ENCODE measurements at regions not wholly inside any gene's neighbourhood (a gene's known extent, or its start where the extent isn't known, plus 50 kb on each side); places are given as distances from the start of the nearest gene placed in this dataset.

GRCh38 chr9:23577611-23578010, 248.4 kb downstream of the ELAVL2 start:
- Mint-ChIP-seq H3K9me3 (peaks cover 0 to 17% (median 4%) of the 10 kb centered on the region in 7 donors), H3K27ac (no peak overlapping the region)
- ATAC-seq (ENCODE audit: low read depth in 2 of 2): no peak

GRCh38 chr9:23581931-23582330, 244.1 kb downstream of the ELAVL2 start:
- Mint-ChIP-seq H3K4me1 (peaks cover 0 to 4% (median 0%) of the 10 kb centered on the region in 3 donors), H3K27ac (no peak overlapping the region), H3K36me3 (no peaks in the 10 kb centered on the region), H3K27me3 (no peaks in the 10 kb centered on the region), H3K4me3 (no peak overlapping the region), H3K9me3 (peaks cover 0 to 19% (median 1%) of the 10 kb centered on the region in 7 donors)
- DNase-seq (no peak), ATAC-seq (ENCODE audit: low read depth in 2 of 2) (no peak)

More at GRCh38 chr9:23577611-23578010, 248.4 kb downstream of the ELAVL2 start:
- DNase-seq: no peak
- Mint-ChIP-seq H3K4me3 (no peak overlapping the region), H3K27me3 (no peaks in the 10 kb centered on the region), H3K4me1 (no peaks in the 10 kb centered on the region), H3K36me3 (no peaks in the 10 kb centered on the region)

- DNase-seq (no peak), ATAC-seq (ENCODE audit: low read depth in 2 of 2) (no peak)
- H3K9me3 Mint-ChIP-seq: peaks cover 0 to 19% (median 1%) of the 10 kb centered on the region in 7 donors
- H3K4me1 Mint-ChIP-seq: peaks cover 0 to 5% (median 0%) of the 10 kb centered on the region in 3 donors
- H3K36me3 Mint-ChIP-seq: no peaks in the 10 kb centered on the region
- no peaks in the 10 kb centered on the region for H3K27me3 Mint-ChIP-seq
- H3K27ac Mint-ChIP-seq: no peak overlapping the region
- no peak overlapping the region for H3K4me3 Mint-ChIP-seq
Observed at GRCh38 chr9:23582836-23583235, 243.2 kb downstream of the ELAVL2 start.

- DNase-seq (no peak), ATAC-seq (ENCODE audit: low read depth in 2 of 2) (peak in 1 of 2 donors; percentile 64)
- Mint-ChIP-seq H3K4me1 (peaks cover 0 to 5% (median 4%) of the 10 kb centered on the region in 3 donors), H3K36me3 (no peaks in the 10 kb centered on the region), H3K4me3 (no peak overlapping the region), H3K27ac (no peak overlapping the region), H3K27me3 (no peaks in the 10 kb centered on the region), H3K9me3 (peaks cover 0 to 14% (median 2%) of the 10 kb centered on the region in 7 donors)
Observed at GRCh38 chr9:23586906-23587305, 239.1 kb downstream of the ELAVL2 start.

DNA sequence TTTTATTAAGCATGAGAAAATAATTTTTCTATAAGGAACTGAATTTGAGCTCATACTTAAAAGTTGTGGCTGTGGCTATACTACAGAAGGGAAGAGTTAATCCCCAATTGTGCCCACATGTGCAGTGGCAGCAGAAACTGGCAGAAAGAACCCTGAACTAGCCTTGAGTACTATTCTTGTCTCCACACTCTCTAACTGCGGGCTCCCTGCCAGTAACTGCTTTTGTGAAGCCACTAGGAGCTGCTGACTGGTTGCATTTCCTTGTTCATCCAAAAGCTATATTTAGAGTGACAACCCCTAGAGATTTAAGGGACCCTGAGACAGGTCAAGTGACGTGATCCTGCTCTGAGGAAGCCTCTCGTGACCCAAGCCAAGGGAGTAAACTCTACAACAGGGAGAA, 238.6 kb downstream of the ELAVL2 start:
- Mint-ChIP-seq H3K36me3 (no peaks in the 10 kb centered on the region), H3K27me3 (no peaks in the 10 kb centered on the region), H3K27ac (no peak overlapping the region), H3K4me1 (peaks cover 0 to 5% (median 4%) of the 10 kb centered on the region in 3 donors), H3K4me3 (no peak overlapping the region), H3K9me3 (peaks cover 0 to 10% (median 2%) of the 10 kb centered on the region in 7 donors)
- no peak for DNase-seq
- ATAC-seq (ENCODE audit: low read depth in 2 of 2): no peak

GRCh38 chr9:23587903-23588302, 238.1 kb downstream of the ELAVL2 start:
- no peaks in the 10 kb centered on the region for H3K27me3 Mint-ChIP-seq
- H3K36me3 Mint-ChIP-seq: no peaks in the 10 kb centered on the region
- DNase-seq: no peak
- no peak overlapping the region for H3K4me3 Mint-ChIP-seq
- peaks cover 0 to 5% (median 4%) of the 10 kb centered on the region in 3 donors for H3K4me1 Mint-ChIP-seq
- no peak for ATAC-seq (ENCODE audit: low read depth in 2 of 2)
- no peak overlapping the region for H3K27ac Mint-ChIP-seq
- H3K9me3 Mint-ChIP-seq: peaks cover 0 to 8% (median 2%) of the 10 kb centered on the region in 7 donors

DNA sequence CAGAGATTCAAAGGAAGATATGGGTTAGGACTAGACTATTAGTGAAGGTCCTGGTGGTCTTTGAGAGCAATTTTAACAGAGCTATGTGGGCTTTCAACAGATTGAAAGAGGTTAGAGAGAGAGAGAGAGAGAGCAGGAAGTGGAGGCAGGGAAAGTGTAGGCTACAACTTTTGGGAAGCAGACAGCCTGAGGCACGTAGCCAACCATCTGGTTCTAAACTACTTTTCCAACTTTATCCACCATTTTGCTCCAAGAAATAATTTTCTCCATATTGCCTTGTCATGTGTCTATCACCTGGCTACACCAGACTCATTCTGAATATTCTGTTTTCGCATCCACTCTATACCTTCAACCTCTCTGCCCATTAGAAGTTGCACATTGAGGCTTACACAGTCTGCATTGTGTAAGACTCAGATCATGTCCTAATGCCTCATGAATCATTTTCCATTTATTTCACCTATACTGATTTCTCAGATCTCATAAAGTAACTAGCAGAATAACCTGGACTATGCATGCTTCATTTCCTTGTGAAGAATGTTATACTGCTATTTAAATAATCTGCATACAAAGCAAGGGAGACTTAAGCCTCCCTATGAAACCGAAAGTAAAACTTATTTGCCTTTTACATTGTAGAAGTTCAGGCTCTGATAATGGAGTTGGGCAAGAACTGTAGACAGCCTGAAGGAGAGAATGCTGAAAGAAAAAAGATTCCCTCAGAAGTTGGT, 235.6 kb downstream of the ELAVL2 start:
- ATAC-seq (ENCODE audit: low read depth in 2 of 2) (no peak), DNase-seq (no peak)
- Mint-ChIP-seq H3K27ac (no peak overlapping the region), H3K36me3 (no peaks in the 10 kb centered on the region), H3K27me3 (no peaks in the 10 kb centered on the region), H3K4me1 (peaks cover 0 to 5% (median 4%) of the 10 kb centered on the region in 3 donors), H3K4me3 (no peak overlapping the region), H3K9me3 (peaks cover 0 to 7% (median 2%) of the 10 kb centered on the region in 7 donors)

DNA sequence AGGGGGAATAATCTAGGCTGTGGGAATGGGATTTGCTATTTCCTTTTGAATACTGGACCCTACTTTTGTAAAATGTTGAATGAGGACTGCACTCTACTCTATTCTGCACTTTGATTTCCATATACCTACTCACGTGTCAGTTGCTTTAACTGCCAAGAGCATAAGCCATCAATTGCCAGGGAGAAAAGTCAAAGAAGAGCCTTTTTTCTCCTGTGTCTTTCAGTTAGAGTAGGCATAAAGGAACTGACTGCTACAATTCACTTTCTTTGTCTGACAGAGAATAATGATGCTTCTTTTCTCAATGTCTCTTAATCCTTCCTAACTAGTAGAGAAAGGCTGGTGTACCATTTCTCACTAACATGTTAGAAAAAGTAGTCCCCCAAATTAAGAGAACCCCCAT, 231.6 kb downstream of the ELAVL2 start:
- Mint-ChIP-seq H3K27ac (no peak overlapping the region), H3K27me3 (no peaks in the 10 kb centered on the region), H3K36me3 (no peaks in the 10 kb centered on the region), H3K4me3 (no peak overlapping the region), H3K9me3 (peaks cover 0 to 7% (median 0%) of the 10 kb centered on the region in 7 donors), H3K4me1 (peaks cover 0 to 4% (median 0%) of the 10 kb centered on the region in 3 donors)
- ATAC-seq (ENCODE audit: low read depth in 2 of 2) (no peak), DNase-seq (no peak)

DNA sequence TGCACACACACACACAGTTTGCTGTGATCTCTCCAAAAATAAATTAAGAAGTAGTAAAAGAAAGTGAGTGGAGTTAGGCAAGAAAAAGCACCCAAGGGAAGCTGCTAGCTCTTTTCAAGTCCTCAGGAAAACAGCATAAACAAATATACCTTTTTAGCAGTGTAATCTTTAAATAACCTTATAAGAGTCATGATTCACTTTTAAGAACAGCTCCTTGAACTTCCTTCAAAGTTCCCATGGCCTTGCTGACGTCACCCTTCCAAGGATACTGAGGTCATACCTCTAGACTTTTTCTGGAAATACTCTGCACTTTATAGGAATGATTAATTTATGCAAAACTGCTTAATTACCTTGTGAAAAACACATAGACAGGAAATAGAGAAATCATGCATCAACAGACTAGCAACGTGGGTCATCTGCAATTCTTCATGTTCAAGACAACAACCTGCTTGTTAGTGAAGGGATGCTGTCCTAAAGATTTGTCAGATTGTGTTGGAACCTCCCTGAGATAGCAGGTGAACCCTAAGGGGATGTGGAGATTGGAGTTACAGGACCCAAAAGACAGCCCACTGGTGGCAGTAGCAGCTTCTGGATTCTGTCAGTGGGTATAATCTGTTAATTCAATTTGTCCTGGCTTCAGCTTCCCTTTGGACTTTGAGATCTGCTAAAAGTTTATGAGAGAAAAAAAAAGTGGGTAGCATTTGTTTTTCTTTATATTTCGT, 229.0 kb downstream of the ELAVL2 start:
- H3K4me1 Mint-ChIP-seq: no peaks in the 10 kb centered on the region
- no peak overlapping the region for H3K4me3 Mint-ChIP-seq
- ATAC-seq (ENCODE audit: low read depth in 2 of 2) (no peak), DNase-seq (no peak)
- no peaks in the 10 kb centered on the region for H3K27me3 Mint-ChIP-seq
- no peak overlapping the region for H3K27ac Mint-ChIP-seq
- H3K9me3 Mint-ChIP-seq: peaks cover 0 to 3% (median 0%) of the 10 kb centered on the region in 7 donors
- no peaks in the 10 kb centered on the region for H3K36me3 Mint-ChIP-seq

GRCh38 chr9:23598994-23599393, 227.0 kb downstream of the ELAVL2 start:
- DNase-seq (no peak), ATAC-seq (ENCODE audit: low read depth in 2 of 2) (no peak)
- peaks cover 0 to 3% (median 0%) of the 10 kb centered on the region in 7 donors for H3K9me3 Mint-ChIP-seq
- no peaks in the 10 kb centered on the region for H3K4me1 Mint-ChIP-seq
- H3K36me3 Mint-ChIP-seq: no peaks in the 10 kb centered on the region
- H3K27me3 Mint-ChIP-seq: no peaks in the 10 kb centered on the region
- H3K4me3 Mint-ChIP-seq: no peak overlapping the region
- no peak overlapping the region for H3K27ac Mint-ChIP-seq

GRCh38 chr9:23603311-23603710, 222.7 kb downstream of the ELAVL2 start:
- Mint-ChIP-seq H3K4me3 (no peak overlapping the region), H3K27ac (no peak overlapping the region), H3K27me3 (no peaks in the 10 kb centered on the region), H3K36me3 (no peaks in the 10 kb centered on the region), H3K4me1 (no peaks in the 10 kb centered on the region), H3K9me3 (peaks cover 0 to 4% (median 0%) of the 10 kb centered on the region in 7 donors)
- DNase-seq: no peak
- ATAC-seq (ENCODE audit: low read depth in 2 of 2): no peak

DNA sequence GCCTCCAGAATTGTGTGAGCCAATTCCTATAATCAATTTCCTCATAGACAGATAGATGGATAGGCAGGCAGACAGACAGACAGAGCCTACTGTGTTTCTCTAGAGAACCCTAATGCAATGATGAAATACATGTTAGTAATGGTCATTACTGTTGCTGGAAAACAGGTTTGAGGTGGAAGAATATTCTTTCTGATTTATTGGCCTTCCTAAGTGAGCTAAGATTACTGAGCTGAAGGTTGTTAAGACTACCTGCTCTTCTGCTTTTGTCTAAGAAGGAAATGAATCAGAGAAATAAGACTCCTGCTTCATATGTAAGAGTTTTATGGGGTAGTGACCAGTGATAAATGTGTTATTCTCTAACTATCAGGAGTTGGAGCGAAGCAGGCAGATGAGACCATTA, 219.9 kb downstream of the ELAVL2 start:
- ATAC-seq (ENCODE audit: low read depth in 2 of 2) (no peak), DNase-seq (no peak)
- Mint-ChIP-seq H3K27ac (no peak overlapping the region), H3K27me3 (no peaks in the 10 kb centered on the region), H3K4me1 (no peaks in the 10 kb centered on the region), H3K36me3 (no peaks in the 10 kb centered on the region), H3K9me3 (peaks cover 0 to 4% (median 0%) of the 10 kb centered on the region in 7 donors), H3K4me3 (no peak overlapping the region)

DNA sequence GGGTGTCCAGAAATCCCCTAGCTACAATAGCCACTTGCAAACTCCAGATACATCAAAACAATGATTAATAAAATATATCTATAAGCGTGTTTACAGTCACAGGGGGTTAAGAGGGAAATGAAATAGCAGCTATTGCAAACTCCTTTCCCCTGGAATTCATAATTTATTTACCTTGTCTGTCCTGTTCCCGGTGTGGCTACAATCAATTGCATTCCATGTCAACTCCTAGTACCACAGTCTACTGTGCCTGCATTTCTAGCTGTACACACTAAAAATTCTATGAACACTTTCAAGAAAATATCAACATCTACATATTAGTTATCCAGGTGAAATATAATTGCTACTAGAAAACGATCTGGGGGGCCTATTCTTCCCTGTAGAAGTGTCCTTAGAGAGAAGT, 217.6 kb downstream of the ELAVL2 start:
- no peak for ATAC-seq (ENCODE audit: low read depth in 2 of 2)
- no peaks in the 10 kb centered on the region for H3K4me1 Mint-ChIP-seq
- no peak overlapping the region for H3K27ac Mint-ChIP-seq
- H3K27me3 Mint-ChIP-seq: no peaks in the 10 kb centered on the region
- no peak for DNase-seq
- H3K9me3 Mint-ChIP-seq: peaks cover 0 to 5% (median 0%) of the 10 kb centered on the region in 7 donors
- H3K4me3 Mint-ChIP-seq: no peak overlapping the region
- H3K36me3 Mint-ChIP-seq: no peaks in the 10 kb centered on the region

- Mint-ChIP-seq H3K27me3 (no peaks in the 10 kb centered on the region), H3K9me3 (peaks cover 0 to 7% (median 3%) of the 10 kb centered on the region in 7 donors), H3K4me1 (no peaks in the 10 kb centered on the region), H3K36me3 (no peaks in the 10 kb centered on the region), H3K4me3 (no peak overlapping the region), H3K27ac (no peak overlapping the region)
- ATAC-seq (ENCODE audit: low read depth in 2 of 2): no peak
- no peak for DNase-seq
Observed at GRCh38 chr9:23611869-23612268, 214.2 kb downstream of the ELAVL2 start.
